GM18870 (cell line): ENCODE measurements at regions not wholly inside any gene's neighbourhood (a gene's known extent, or its start where the extent isn't known, plus 50 kb on each side); places are given as distances from the start of the nearest gene placed in this dataset.

Experiments
- ATAC-seq: cut with Tn5 transposase; IDR thresholded peaks from one replicate; pipeline ENCODE4 v1.9.1; 2021; ENCODE audit warnings: moderate library complexity; ENCODE audit not compliant: unreplicated experiment

DNA sequence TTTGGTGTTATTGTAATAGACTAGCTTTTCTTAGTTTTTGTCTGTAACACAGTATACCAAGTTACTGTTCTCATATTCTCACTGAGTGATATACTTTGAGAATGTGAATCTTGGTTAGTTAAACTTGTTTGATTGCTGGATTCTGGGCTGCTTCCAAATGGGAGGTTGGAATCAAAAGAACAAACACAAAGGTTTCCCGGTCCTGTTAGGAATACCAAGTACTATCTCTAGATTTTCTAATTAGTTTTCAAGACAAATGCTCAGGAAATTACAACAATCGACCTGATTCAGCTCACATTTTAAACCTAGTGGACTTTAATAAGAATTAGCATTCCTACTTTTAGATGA is 244.3 kb downstream of the CSNK1G3 start:
- no peak for ATAC-seq

GRCh38 chr5:123755653-123756317 is 243.8 kb downstream of the CSNK1G3 start:
- no peak for ATAC-seq

DNA sequence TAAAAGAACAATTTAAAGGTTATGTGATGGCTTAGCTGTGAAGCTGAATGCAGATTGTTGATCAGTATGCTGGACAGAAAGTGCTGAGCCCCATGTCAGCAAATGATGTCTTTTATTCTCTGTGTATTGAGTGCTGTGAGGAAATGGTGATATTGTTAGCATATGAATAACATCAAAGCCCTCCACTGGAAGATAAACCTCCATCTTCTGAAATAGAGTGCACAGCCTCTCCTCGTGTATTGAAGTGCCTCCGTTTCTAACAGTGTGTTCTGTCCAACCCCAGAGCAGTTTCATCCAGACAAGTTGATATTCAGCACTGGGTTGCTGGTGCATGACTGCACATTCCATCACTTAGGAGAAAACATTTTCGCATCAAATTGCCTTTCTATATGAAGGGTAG is 242.9 kb downstream of the CSNK1G3 start:
- ATAC-seq = no peak

- ATAC-seq = no peak
Measured at GRCh38 chr5:123753937-123754891, 242.2 kb downstream of the CSNK1G3 start.

GRCh38 chr5:123753180-123753936 is 241.4 kb downstream of the CSNK1G3 start:
- ATAC-seq = no peak

DNA sequence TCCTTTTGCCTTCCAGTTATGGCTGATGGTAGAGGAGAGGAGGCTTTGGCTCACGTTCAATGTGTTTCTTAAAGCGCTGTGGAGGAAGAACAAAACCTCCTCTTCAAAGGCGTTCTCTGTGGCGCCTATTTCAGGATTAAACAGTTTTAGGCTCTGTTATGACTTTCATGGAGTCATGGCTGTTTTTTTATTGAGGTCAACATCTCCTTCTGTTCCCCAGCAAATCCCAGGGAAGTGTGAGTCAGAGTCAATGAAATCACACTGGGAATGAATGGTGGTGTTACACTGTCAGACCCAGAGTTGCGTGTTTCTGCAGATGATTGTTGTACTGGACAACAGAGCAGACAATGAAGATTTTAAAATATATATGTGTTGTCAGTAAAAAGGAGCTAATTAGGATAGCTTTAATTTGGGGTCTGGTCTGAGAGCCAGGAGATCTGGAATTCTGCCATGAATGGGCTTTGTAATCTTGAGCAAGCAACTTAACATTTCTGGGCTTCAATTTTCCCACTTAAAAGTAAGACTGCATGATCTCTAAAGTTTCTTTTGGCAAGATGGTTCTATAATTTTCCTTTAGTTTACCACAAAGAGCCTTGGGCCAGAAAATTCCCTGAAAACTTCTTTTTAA is 240.7 kb downstream of the CSNK1G3 start:
- ATAC-seq = no peak

GRCh38 chr5:123751670-123752069 is 239.7 kb downstream of the CSNK1G3 start:
- no peak for ATAC-seq

- ATAC-seq = no peak
Measured at GRCh38 chr5:123748239-123748638, 236.3 kb downstream of the CSNK1G3 start.

DNA sequence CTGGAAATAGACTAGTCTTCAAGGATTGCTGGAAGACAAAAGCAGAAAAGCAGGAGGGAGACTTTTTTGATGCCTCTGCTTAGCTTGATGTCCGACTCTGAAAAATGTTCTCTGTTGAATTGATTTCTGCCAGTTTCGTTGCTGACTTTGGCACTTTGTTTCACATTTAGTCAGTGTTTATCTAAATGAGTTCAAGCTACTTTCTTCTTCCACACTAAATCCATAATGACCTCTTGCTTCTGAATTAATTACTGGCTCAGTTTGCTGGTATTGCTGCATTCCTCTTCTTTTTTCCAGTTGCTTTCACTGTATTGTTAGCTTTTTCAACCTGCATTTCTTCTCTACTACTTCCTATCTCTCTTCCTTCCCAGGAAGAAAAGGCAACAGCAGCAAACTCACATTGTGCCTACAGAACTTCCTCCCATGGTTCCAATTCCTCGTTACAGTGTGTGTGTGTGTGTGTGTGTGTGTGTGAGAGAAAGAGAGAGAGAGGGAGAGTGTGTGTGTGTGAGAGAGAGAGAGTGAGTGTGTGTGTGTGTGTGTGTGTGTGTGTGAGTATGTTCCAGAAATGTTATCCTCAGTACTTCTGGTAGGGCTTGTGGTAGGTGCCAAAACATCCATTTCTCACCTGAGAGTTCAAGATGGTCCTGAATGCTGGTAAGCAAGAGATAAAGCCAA is 234.8 kb downstream of the CSNK1G3 start:
- no peak for ATAC-seq

GRCh38 chr5:123743990-123744583 is 232.1 kb downstream of the CSNK1G3 start:
- ATAC-seq = no peak

DNA sequence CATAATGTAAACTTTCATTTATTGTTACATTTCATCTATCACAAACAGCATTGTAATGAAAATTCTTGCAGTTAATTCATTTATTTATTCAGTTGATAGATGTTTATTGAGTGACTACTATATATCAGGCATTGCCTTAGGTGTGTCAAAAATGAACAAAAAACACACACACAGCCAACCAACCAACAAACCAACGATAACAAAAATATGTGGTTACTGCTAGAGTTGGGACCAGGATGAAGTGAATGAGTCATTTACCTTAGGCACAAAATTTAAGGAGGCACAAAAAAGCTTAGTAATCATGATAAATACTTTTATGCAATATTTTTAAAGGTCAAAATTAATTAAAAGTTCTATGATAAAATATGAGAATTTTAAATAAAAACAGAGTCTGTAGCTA is 223.4 kb downstream of the CSNK1G3 start:
- no peak for ATAC-seq

DNA sequence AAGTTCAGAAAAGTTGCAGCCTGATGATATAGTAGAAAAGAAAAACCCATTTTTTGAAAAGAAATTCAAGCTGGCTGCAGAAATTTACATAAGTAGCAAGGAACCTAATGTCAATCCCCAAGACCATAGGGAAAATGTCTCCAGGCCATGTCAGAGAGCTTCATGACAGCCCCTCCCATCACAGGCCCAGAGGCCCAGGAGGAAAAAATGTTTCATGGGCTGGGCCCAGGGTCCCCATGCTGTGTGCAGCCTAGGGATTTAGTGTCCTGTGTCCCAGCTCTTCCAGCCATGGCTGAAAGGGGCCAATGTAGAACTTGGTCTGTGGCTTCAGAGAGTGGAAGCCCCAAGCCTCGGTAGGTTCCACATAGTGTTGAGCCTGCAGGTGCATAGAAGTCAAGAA is 220.3 kb downstream of the CSNK1G3 start:
- no peak for ATAC-seq

DNA sequence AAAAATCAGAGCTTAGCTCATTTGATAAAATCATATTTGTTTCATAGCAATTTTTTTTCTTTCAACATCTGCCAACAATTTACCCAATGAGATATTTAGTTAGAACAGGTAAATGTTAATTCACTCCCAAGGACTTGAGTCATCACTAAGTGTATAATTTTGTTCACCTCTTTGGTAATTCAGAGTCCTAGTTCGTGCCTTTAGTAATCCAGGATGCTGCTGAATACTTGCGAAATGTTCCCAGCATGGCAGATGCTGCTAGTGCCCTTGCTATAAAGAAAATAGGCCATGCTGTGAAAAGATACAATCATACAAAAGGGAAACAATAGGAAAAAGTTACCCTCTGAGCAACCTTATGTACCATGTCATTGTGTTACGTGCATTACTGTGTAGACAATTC is 210.5 kb downstream of the CSNK1G3 start:
- no peak for ATAC-seq

GRCh38 chr5:123721675-123722276 is 209.8 kb downstream of the CSNK1G3 start:
- ATAC-seq = no peak

- no peak for ATAC-seq
Measured at GRCh38 chr5:123720955-123721354, 209.0 kb downstream of the CSNK1G3 start.

- no peak for ATAC-seq
Measured at GRCh38 chr5:123720339-123720738, 208.4 kb downstream of the CSNK1G3 start.

DNA sequence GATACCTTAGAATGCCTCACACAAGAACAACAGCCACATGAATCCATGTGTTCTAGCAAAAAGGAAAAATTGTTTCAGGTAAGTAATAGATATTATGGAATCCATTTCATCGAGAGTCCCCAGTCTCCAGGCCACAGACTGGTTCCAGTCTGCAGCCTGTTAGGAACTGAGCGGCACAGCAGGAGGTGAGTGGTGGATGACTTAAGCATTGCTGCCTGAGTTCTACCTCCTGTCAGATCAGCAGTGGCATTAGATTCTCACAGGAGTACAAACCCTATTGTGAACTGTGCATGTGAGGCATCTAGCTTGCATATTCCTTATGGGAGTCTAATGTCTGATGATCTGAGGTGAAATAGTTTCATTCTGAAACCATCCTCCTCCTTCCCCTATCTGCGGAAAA is 207.0 kb downstream of the CSNK1G3 start:
- ATAC-seq = no peak

GRCh38 chr5:123718238-123718637 is 206.3 kb downstream of the CSNK1G3 start:
- ATAC-seq = no peak

- no peak for ATAC-seq
Measured at GRCh38 chr5:123717139-123717538, 205.2 kb downstream of the CSNK1G3 start.

- ATAC-seq = no peak
Measured at GRCh38 chr5:123710031-123710430, 198.1 kb downstream of the CSNK1G3 start.
